ENCODE measurements at regions not wholly inside any gene's neighbourhood (a gene's known extent, or its start where the extent isn't known, plus 50 kb on each side); places are given as distances from the start of the nearest gene placed in this dataset.

DNA sequence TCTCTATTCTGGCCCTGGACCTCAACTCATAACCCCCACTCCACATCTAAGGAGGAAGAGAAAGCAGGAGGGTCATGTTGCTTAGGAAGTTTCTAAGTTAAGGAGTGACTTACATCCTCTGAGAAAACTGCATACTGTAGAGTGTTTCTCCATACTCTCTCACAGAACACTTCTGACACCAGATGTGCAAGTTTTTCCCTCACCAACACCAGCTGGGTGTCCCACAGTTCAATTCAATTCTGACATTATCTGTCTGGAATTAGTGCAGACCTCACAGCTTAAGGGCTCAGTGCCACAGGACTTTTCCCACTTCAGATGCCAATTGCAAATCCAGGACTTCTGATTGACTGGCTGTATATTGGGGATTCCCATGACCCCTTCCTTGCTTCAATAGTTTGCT is 89.0 kb upstream of the SFRP2 start:
- TF ChIP-seq EZH2 (IDR thresholded peaks at IDR 0.05; ENCODE audit: low read depth, low read length, severe bottlenecking) (no peak), POLR2A (IDR thresholded peaks at IDR 0.05; ENCODE audit: control extremely low read depth in 1 of 2, low read depth in 2 of 2, low read length in 2 of 2) (no peak), TAF7 (optimal IDR thresholded peaks at IDR 0.05; ENCODE audit: borderline replicate concordance, low read depth, low read length) (no peak), CHD2 (IDR thresholded peaks at IDR 0.05; ENCODE audit: low read length) (no peak), SP2 (IDR thresholded peaks at IDR 0.05; ENCODE audit: low read length) (no peak), SUZ12 (IDR thresholded peaks at IDR 0.05; ENCODE audit: low read length) (no peak), USF2 (IDR thresholded peaks at IDR 0.05; ENCODE audit: low read length) (no peak), TCF12 (IDR thresholded peaks at IDR 0.05; ENCODE audit: low read depth, low read length) (no peak), SIRT6 (IDR thresholded peaks at IDR 0.05; ENCODE audit: low read length) (no peak), GTF2F1 (IDR thresholded peaks at IDR 0.05; ENCODE audit: borderline replicate concordance, low read depth, low read length) (no peak), HDAC2 (IDR thresholded peaks at IDR 0.05; ENCODE audit: borderline replicate concordance in 1 of 2, low read depth in 2 of 2, low read length in 2 of 2) (no peak), CREB1 (IDR thresholded peaks at IDR 0.05) (no peak)
- TF ChIP-seq, protein P1, sequence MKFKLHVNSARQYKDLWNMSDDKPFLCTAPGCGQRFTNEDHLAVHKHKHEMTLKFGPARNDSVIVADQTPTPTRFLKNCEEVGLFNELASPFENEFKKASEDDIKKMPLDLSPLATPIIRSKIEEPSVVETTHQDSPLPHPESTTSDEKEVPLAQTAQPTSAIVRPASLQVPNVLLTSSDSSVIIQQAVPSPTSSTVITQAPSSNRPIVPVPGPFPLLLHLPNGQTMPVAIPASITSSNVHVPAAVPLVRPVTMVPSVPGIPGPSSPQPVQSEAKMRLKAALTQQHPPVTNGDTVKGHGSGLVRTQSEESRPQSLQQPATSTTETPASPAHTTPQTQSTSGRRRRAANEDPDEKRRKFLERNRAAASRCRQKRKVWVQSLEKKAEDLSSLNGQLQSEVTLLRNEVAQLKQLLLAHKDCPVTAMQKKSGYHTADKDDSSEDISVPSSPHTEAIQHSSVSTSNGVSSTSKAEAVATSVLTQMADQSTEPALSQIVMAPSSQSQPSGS (IDR thresholded peaks at IDR 0.05; ENCODE audit: low read length): no peak
- TF ChIP-seq, protein P2, sequence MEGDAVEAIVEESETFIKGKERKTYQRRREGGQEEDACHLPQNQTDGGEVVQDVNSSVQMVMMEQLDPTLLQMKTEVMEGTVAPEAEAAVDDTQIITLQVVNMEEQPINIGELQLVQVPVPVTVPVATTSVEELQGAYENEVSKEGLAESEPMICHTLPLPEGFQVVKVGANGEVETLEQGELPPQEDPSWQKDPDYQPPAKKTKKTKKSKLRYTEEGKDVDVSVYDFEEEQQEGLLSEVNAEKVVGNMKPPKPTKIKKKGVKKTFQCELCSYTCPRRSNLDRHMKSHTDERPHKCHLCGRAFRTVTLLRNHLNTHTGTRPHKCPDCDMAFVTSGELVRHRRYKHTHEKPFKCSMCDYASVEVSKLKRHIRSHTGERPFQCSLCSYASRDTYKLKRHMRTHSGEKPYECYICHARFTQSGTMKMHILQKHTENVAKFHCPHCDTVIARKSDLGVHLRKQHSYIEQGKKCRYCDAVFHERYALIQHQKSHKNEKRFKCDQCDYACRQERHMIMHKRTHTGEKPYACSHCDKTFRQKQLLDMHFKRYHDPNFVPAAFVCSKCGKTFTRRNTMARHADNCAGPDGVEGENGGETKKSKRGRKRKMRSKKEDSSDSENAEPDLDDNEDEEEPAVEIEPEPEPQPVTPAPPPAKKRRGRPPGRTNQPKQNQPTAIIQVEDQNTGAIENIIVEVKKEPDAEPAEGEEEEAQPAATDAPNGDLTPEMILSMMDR (IDR thresholded peaks at IDR 0.05; ENCODE audit: control extremely low read depth in 1 of 3, insufficient read depth in 1 of 3, low read depth in 1 of 3, low read length in 3 of 3): no peak

Measured in H1 (cell line).